Mesothelial cell of epicardium (in vitro differentiated cells): ENCODE measurements at regions not wholly inside any gene's neighbourhood (a gene's known extent, or its start where the extent isn't known, plus 50 kb on each side); places are given as distances from the start of the nearest gene placed in this dataset.

Source experiments
- DNase-seq, 2 experiments: peaks; one replicate each; pipeline ENCODE4 v3.0.0; 2021; ENCODE audit warnings: low spot score in 2 of 2; ENCODE audit not compliant: unreplicated experiment in 2 of 2
- H3K27ac Mint-ChIP-seq: 2 replicates; pipeline ENCODE4 v1.8.0; 2021; ENCODE audit warnings: mixed read lengths
- H3K27me3 Mint-ChIP-seq: 2 replicates; pipeline ENCODE4 v1.8.0; 2021; ENCODE audit warnings: low read depth, mixed read lengths
- H3K36me3 Mint-ChIP-seq: 2 replicates; pipeline ENCODE4 v1.8.0; 2021; ENCODE audit warnings: mixed read lengths
- H3K4me1 Mint-ChIP-seq: 2 replicates; pipeline ENCODE4 v1.8.0; 2021; ENCODE audit warnings: mixed read lengths
- H3K4me3 Mint-ChIP-seq: 2 replicates; pipeline ENCODE4 v1.8.0; 2021; ENCODE audit warnings: mild to moderate bottlenecking, moderate library complexity, mixed read lengths
- H3K9me3 Mint-ChIP-seq: 2 replicates; pipeline ENCODE4 v1.8.0; 2021; ENCODE audit warnings: mixed read lengths
- TF ChIP-seq, protein P1 (sequence below): fragments of 200-600 bp; sonication (generic); IDR thresholded peaks from one replicate; pipeline ENCODE4 v1.5.0; 2021; ENCODE audit warnings: antibody characterized with exemption; ENCODE audit not compliant: unreplicated experiment

DNA sequence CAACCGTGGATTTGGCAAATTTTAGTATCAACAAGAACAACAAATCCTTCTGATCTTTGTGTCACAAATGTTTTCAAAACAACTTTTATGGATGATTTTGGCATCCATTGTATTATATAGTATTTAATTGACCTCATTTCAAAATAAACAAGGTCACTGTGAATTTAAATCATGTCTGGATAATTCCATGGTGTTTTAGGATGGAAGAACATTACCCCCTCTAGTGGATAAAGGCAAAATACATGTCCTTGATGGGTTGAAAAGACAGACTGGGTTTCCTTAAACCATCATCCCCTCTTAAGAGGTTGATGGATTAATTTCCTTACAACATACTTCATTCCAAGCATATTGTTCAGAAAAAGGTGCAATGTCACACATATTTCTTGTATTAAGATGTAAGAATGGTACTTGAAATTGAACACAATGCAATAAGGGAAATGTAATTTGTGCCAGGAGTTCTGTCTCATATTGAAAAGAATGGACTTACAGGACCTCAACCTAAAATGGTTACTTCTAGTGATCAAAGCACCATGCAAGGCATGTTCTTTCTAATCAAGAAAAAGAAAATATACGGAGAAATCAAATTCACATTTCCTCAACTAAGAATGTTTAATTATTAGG lies 352.0 kb downstream of the BCAT1 start:
- peaks cover 5% of the 10 kb centered on the region for H3K4me1 Mint-ChIP-seq
- DNase-seq = no peak
- TF ChIP-seq, protein P1, sequence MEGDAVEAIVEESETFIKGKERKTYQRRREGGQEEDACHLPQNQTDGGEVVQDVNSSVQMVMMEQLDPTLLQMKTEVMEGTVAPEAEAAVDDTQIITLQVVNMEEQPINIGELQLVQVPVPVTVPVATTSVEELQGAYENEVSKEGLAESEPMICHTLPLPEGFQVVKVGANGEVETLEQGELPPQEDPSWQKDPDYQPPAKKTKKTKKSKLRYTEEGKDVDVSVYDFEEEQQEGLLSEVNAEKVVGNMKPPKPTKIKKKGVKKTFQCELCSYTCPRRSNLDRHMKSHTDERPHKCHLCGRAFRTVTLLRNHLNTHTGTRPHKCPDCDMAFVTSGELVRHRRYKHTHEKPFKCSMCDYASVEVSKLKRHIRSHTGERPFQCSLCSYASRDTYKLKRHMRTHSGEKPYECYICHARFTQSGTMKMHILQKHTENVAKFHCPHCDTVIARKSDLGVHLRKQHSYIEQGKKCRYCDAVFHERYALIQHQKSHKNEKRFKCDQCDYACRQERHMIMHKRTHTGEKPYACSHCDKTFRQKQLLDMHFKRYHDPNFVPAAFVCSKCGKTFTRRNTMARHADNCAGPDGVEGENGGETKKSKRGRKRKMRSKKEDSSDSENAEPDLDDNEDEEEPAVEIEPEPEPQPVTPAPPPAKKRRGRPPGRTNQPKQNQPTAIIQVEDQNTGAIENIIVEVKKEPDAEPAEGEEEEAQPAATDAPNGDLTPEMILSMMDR = peak; percentile 76

DNA sequence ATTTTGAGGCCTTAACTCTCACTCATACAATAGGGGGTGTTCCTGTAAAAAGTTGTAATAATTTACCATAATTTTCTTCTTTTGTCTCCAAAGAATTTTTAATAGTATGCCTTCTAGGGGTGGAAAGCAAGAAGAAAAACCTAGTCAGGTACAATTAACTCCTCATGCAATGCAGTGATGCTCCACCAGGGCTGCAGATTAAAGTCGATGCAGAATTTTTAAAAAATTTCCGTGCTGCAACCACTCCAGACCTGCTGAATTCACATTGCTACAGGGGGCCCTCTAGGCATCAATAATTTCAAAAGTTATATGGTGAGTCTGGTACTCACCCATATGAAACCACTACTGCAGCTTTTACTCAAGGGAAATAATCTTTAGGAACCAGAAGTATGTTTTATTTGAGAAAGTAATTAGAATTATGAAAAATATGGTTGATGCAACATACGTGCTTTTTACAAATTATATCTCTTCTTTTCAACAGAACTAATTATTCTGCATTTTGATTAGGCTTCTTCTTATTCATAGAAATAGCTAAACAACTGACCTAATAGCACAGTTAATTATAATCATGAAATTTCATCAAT lies 353.2 kb downstream of the BCAT1 start:
- Mint-ChIP-seq H3K27ac (no peak overlapping the region), H3K4me3 (no peak overlapping the region), H3K4me1 (peaks cover under 1% of the 10 kb centered on the region), H3K27me3 (peaks cover 3% of the 10 kb centered on the region), H3K36me3 (no peaks in the 10 kb centered on the region), H3K9me3 (no peaks in the 10 kb centered on the region)
- DNase-seq = no peak
- TF ChIP-seq, protein P1 = peak; percentile 82

More for the DNA sequence above, 352.0 kb downstream of the BCAT1 start:
- H3K27ac Mint-ChIP-seq = no peak overlapping the region
- no peaks in the 10 kb centered on the region for H3K9me3 Mint-ChIP-seq
- peaks cover 3% of the 10 kb centered on the region for H3K27me3 Mint-ChIP-seq
- no peaks in the 10 kb centered on the region for H3K36me3 Mint-ChIP-seq
- no peak overlapping the region for H3K4me3 Mint-ChIP-seq

DNA sequence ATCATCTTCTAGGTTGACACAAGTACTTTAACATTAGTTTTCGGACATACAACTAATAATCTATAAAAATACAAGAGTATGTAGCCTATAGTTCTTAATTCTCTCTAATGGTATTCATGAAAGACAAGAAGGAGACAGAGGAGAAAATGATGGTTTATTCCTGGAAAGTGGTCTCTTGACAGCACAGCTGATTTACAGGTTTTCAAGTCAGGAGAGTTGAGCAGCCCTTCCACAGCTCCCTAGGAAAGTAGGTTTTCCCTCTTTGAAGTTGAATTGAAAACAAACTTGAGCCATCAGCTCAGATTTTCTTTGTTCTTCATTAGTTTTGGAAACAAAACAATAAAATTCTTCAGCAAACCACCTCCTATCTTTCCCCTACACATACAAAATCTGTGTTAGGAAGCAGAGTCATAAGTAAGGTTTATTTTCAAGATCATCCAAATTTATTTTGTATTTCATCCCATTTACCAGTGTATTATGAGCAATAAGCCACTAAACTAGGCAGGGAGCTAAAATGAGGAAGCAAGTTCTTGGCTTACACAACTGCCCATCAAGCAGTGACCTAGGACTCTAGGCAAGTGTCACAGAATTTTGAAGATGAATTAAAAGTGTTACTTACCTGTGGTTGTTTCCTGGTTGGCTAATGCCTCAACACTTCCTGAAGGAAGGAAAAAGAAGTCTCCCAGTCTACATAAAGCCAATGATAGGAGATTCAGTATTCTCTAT lies 357.0 kb downstream of the BCAT1 start:
- H3K27me3 Mint-ChIP-seq = peaks cover 3% of the 10 kb centered on the region

DNA sequence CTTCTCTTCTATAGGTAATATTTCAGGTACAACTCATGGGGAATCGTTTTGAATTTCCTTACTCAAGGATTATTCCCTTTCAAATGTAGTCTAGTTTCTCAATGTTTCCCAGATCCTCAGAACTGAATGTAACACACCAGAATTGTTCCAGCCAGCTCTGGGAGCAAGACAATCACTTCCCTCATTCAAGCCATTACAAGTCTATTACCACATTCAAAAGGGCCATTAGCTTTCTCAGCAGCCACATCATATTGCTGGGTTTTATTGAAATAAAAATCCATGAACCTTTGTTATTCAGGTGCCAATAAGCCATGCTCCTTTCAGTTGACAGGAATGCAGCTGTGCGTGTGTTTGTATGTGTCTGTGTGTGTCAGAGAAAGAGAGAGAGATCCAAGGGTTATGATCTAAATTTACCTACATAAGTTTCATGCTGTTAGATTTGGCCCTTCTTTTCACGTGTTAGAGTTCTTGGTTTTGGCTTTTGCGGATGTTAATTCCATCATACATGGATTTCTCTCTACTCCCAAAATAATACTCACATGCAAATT lies 357.7 kb downstream of the BCAT1 start:
- peaks cover 3% of the 10 kb centered on the region for H3K9me3 Mint-ChIP-seq
- no peaks in the 10 kb centered on the region for H3K36me3 Mint-ChIP-seq
- H3K27me3 Mint-ChIP-seq = peaks cover 3% of the 10 kb centered on the region
- no peaks in the 10 kb centered on the region for H3K4me1 Mint-ChIP-seq
- H3K4me3 Mint-ChIP-seq = no peak overlapping the region
- TF ChIP-seq, protein P1 = no peak
- no peak for DNase-seq
- H3K27ac Mint-ChIP-seq = no peak overlapping the region

More for the DNA sequence above, 357.0 kb downstream of the BCAT1 start:
- Mint-ChIP-seq H3K27ac (no peak overlapping the region), H3K4me1 (no peaks in the 10 kb centered on the region), H3K9me3 (no peaks in the 10 kb centered on the region), H3K4me3 (no peak overlapping the region), H3K36me3 (no peaks in the 10 kb centered on the region)
- TF ChIP-seq, protein P1 = no peak
- DNase-seq = no peak

DNA sequence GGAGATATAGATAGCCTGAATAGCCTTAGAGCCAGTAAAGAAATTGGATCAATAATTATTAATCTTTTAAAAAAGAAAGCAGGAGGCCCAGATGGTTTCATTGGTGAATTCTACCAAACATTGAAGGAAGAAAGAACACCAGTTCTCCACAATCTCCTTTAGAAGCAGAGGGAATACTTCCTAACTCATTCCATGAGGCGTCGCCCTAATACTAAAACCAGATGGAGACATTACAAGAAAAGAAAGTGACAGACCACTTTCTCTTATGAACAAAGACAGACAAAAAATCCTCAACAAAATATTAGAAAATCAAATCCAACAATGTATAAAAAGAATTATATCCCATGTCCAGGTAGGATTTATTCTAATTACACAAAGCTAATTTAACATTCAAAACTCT lies 362.6 kb downstream of the BCAT1 start:
- no peaks in the 10 kb centered on the region for H3K4me1 Mint-ChIP-seq
- no peak for DNase-seq
- no peaks in the 10 kb centered on the region for H3K36me3 Mint-ChIP-seq

More for the DNA sequence above, 362.6 kb downstream of the BCAT1 start:
- no peak overlapping the region for H3K4me3 Mint-ChIP-seq
- TF ChIP-seq, protein P1 = no peak
- H3K9me3 Mint-ChIP-seq = peaks cover 23% of the 10 kb centered on the region
- no peak overlapping the region for H3K27ac Mint-ChIP-seq
- no peaks in the 10 kb centered on the region for H3K27me3 Mint-ChIP-seq
